Stimulated activated CD4-positive, alpha-beta T cell treated with anti-CD3 and anti-CD28 coated beads, Interleukin-12 subunit alpha, Interleukin-12 subunit beta, amount 100 ng/mL, for 24 hours (primary cell): ENCODE measurements at regions not wholly inside any gene's neighbourhood (a gene's known extent, or its start where the extent isn't known, plus 50 kb on each side); places are given as distances from the start of the nearest gene placed in this dataset.
A peak's percentile ranks its signal among the peaks of the same experiment; 100 is the strongest.

Experiments
- DNase-seq, 2 experiments: peaks; one replicate each; pipeline ENCODE4 v3.0.0-alpha.2; 2020; ENCODE audit warnings: low read depth in 2 of 2

- DNase-seq: no peak
Measured at GRCh38 chr3:188940573-188940932, 231.2 kb upstream of the TPRG1 start.

GRCh38 chr3:188941103-188941502, 230.7 kb upstream of the TPRG1 start:
- no peak for DNase-seq

GRCh38 chr3:188942191-188942590, 229.6 kb upstream of the TPRG1 start:
- DNase-seq: no peak

- no peak for DNase-seq
Measured at GRCh38 chr3:188943591-188943990, 228.2 kb upstream of the TPRG1 start.

- no peak for DNase-seq
Measured at GRCh38 chr3:188944108-188944507, 227.7 kb upstream of the TPRG1 start.

GRCh38 chr3:188946351-188947240, 225.2 kb upstream of the TPRG1 start:
- DNase-seq: no peak

- peak in 1 of 2 experiments; percentile 7 for DNase-seq
Measured at GRCh38 chr3:188947401-188948280, 224.1 kb upstream of the TPRG1 start.

GRCh38 chr3:188948281-188948996, 223.3 kb upstream of the TPRG1 start:
- DNase-seq: no peak

GRCh38 chr3:188948997-188949389, 222.8 kb upstream of the TPRG1 start:
- DNase-seq: no peak

GRCh38 chr3:188949456-188949855, 222.3 kb upstream of the TPRG1 start:
- no peak for DNase-seq

- DNase-seq: no peak
Measured at GRCh38 chr3:188949996-188950395, 221.8 kb upstream of the TPRG1 start.

- peak; percentile 31 to 47 for DNase-seq
Measured at GRCh38 chr3:188950832-188951489, 220.8 kb upstream of the TPRG1 start.

GRCh38 chr3:188951734-188952133, 220.0 kb upstream of the TPRG1 start:
- DNase-seq: no peak

GRCh38 chr3:188954590-188955208, 217.1 kb upstream of the TPRG1 start:
- DNase-seq: peak; percentile 68 to 73

- no peak for DNase-seq
Measured at GRCh38 chr3:188955919-188956318, 215.9 kb upstream of the TPRG1 start.

GRCh38 chr3:188956839-188957489, 214.8 kb upstream of the TPRG1 start:
- no peak for DNase-seq

- no peak for DNase-seq
Measured at GRCh38 chr3:188959013-188959412, 212.8 kb upstream of the TPRG1 start.

- DNase-seq: peak in 1 of 2 experiments; percentile 22
Measured at GRCh38 chr3:188962253-188963247, 209.2 kb upstream of the TPRG1 start.

- no peak for DNase-seq
Measured at GRCh38 chr3:188964957-188965356, 206.8 kb upstream of the TPRG1 start.
